ENCODE measurements at regions not wholly inside any gene's neighbourhood (a gene's known extent, or its start where the extent isn't known, plus 50 kb on each side); places are given as distances from the start of the nearest gene placed in this dataset.

- DNase-seq = no peak
Observed at GRCh38 chr10:93180482-93180931, 106.8 kb downstream of the CYP26A1 start.

GRCh38 chr10:93181271-93182048 is 107.8 kb downstream of the CYP26A1 start:
- no peak for DNase-seq

GRCh38 chr10:93182049-93182327 is 108.3 kb downstream of the CYP26A1 start:
- no peak for DNase-seq

GRCh38 chr10:93182790-93183189 is 109.1 kb downstream of the CYP26A1 start:
- DNase-seq = no peak

GRCh38 chr10:93186653-93187052 is 113.0 kb downstream of the CYP26A1 start:
- DNase-seq = no peak

GRCh38 chr10:93189944-93190343 is 116.3 kb downstream of the CYP26A1 start:
- DNase-seq = no peak

GRCh38 chr10:93190372-93190771 is 116.7 kb downstream of the CYP26A1 start:
- DNase-seq = no peak

- DNase-seq = no peak
Observed at GRCh38 chr10:93193906-93194305, 120.2 kb downstream of the CYP26A1 start.

- no peak for DNase-seq
Observed at GRCh38 chr10:93198401-93199131, 124.9 kb downstream of the CYP26A1 start.

- DNase-seq = no peak
Observed at GRCh38 chr10:93199191-93199751, 125.6 kb downstream of the CYP26A1 start.

- DNase-seq = no peak
Observed at GRCh38 chr10:93204494-93205485, 131.1 kb downstream of the CYP26A1 start.

- DNase-seq = no peak
Observed at GRCh38 chr10:93206652-93207051, 133.0 kb downstream of the CYP26A1 start.

GRCh38 chr10:93208717-93209464 is 135.2 kb downstream of the CYP26A1 start:
- no peak for DNase-seq

GRCh38 chr10:93211991-93212390 is 138.3 kb downstream of the CYP26A1 start:
- DNase-seq = no peak

- no peak for DNase-seq
Observed at GRCh38 chr10:93215312-93215711, 141.6 kb downstream of the CYP26A1 start.

- DNase-seq = no peak
Observed at GRCh38 chr10:93216341-93216985, 142.8 kb downstream of the CYP26A1 start.

GRCh38 chr10:93218386-93218785 is 144.7 kb downstream of the CYP26A1 start:
- no peak for DNase-seq

GRCh38 chr10:93219347-93219746 is 145.7 kb downstream of the CYP26A1 start:
- DNase-seq = no peak

- DNase-seq = no peak
Observed at GRCh38 chr10:93220296-93221170, 146.8 kb downstream of the CYP26A1 start.

- DNase-seq = no peak
Observed at GRCh38 chr10:93221171-93221496, 147.4 kb downstream of the CYP26A1 start.

- DNase-seq = no peak
Observed at GRCh38 chr10:93221521-93221920, 147.8 kb downstream of the CYP26A1 start.
